PFSK-1 (cell line): ENCODE measurements at regions not wholly inside any gene's neighbourhood (a gene's known extent, or its start where the extent isn't known, plus 50 kb on each side); places are given as distances from the start of the nearest gene placed in this dataset.

ENCODE experiments used
- REST ChIP-seq, 2 experiments: IDR thresholded peaks; 2 replicates each; pipeline versions ENCODE4 v1.6.1 to v1.8.0; 2011 to 2012; ENCODE audit warnings: low read depth in 2 of 2, low read length in 2 of 2, control low read depth in 1 of 2, inconsistent platforms in 1 of 2, mild to moderate bottlenecking in 1 of 2, moderate library complexity in 1 of 2; ENCODE audit not compliant: insufficient read depth in 1 of 2
- TAF1 ChIP-seq: IDR thresholded peaks from 2 replicates; pipeline ENCODE4 v1.6.1; 2012; ENCODE audit warnings: low read length, control low read depth, borderline replicate concordance; ENCODE audit not compliant: insufficient read depth

GRCh38 chr3:147672436-147672835 lies 263.3 kb downstream of the ZIC1 start:
- no peak for TF ChIP-seq TAF1
- no peak for TF ChIP-seq REST (IDR thresholded peaks at IDR 0.05; ENCODE audit: insufficient read depth in 1 of 2, low read depth in 2 of 2, low read length in 2 of 2)
